ENCODE measurements at regions not wholly inside any gene's neighbourhood (a gene's known extent, or its start where the extent isn't known, plus 50 kb on each side); places are given as distances from the start of the nearest gene placed in this dataset.

- WGBS, 3 donors, result 92 to 98% (median 93%) methylated on average over 1 of the region's 1 CpG
- intact Hi-C loops (cut with DNase I), result no loop called here
- H3K27me3 ChIP-seq, result no peaks in the 10 kb centered on the region
These were observed 92.6 kb upstream of the VRK2 start for GRCh38 chr2:57954020-57954419.

GRCh38 chr2:57957238-57957637 lies 89.4 kb upstream of the VRK2 start:
- intact Hi-C loops (cut with DNase I), result no loop called here
- Histone ChIP-seq H3K9me3 (no peaks in the 10 kb centered on the region), H3K4me3 (no peak overlapping the region), H3K4me1 (ENCODE audit: insufficient read depth) (no peaks in the 10 kb centered on the region), H3K27ac (no peak overlapping the region), H3K36me3 (no peaks in the 10 kb centered on the region), H3K27me3 (no peaks in the 10 kb centered on the region)
- WGBS, 3 donors, result 86 to 90% (median 88%) methylated on average over 3 of the region's 3 CpGs
- no peak for TF ChIP-seq EP300 (IDR thresholded peaks at IDR 0.05)
- TF ChIP-seq POLR2A (IDR thresholded peaks at IDR 0.05), result no peak
- no peak for TF ChIP-seq CTCF (IDR thresholded peaks at IDR 0.05)
- no peak for DNase-seq

More at GRCh38 chr2:57954020-57954419, 92.6 kb upstream of the VRK2 start:
- H3K4me1 ChIP-seq (ENCODE audit: insufficient read depth), result no peaks in the 10 kb centered on the region
- no peak overlapping the region for H3K4me3 ChIP-seq
- TF ChIP-seq EP300 (IDR thresholded peaks at IDR 0.05) (no peak), CTCF (IDR thresholded peaks at IDR 0.05) (no peak), POLR2A (IDR thresholded peaks at IDR 0.05) (no peak)
- H3K9me3 ChIP-seq, result no peaks in the 10 kb centered on the region
- no peaks in the 10 kb centered on the region for H3K36me3 ChIP-seq
- H3K27ac ChIP-seq, result no peak overlapping the region
- DNase-seq, result no peak

- no peaks in the 10 kb centered on the region for H3K9me3 ChIP-seq
- TF ChIP-seq POLR2A (IDR thresholded peaks at IDR 0.05), result no peak
- no peak for TF ChIP-seq EP300 (IDR thresholded peaks at IDR 0.05)
- TF ChIP-seq CTCF (IDR thresholded peaks at IDR 0.05), result no peak
- H3K4me3 ChIP-seq, result no peak overlapping the region
- no peaks in the 10 kb centered on the region for H3K4me1 ChIP-seq (ENCODE audit: insufficient read depth)
- WGBS, 3 donors, result 72 to 77% (median 77%) methylated on average over 7 of the region's 7 CpGs
- no peak overlapping the region for H3K27ac ChIP-seq
- no peak for DNase-seq
- no peaks in the 10 kb centered on the region for H3K36me3 ChIP-seq
- intact Hi-C loops (cut with DNase I), result no loop called here
- no peaks in the 10 kb centered on the region for H3K27me3 ChIP-seq
These were observed 87.2 kb upstream of the VRK2 start for GRCh38 chr2:57959390-57959789.

- Histone ChIP-seq H3K9me3 (no peaks in the 10 kb centered on the region), H3K4me1 (ENCODE audit: insufficient read depth) (no peaks in the 10 kb centered on the region), H3K27ac (no peak overlapping the region), H3K27me3 (no peaks in the 10 kb centered on the region), H3K36me3 (no peaks in the 10 kb centered on the region), H3K4me3 (no peak overlapping the region)
- DNase-seq, result no peak
- 86 to 88% (median 86%) methylated on average over 3 of the region's 3 CpGs for whole genome bisulfite sequencing, 3 donors
- TF ChIP-seq EP300 (IDR thresholded peaks at IDR 0.05) (no peak), CTCF (IDR thresholded peaks at IDR 0.05) (no peak), POLR2A (IDR thresholded peaks at IDR 0.05) (no peak)
- intact Hi-C loops (cut with DNase I), result no loop called here
These were observed 83.7 kb upstream of the VRK2 start for GRCh38 chr2:57962861-57963260.

GRCh38 chr2:57965219-57965618 lies 81.4 kb upstream of the VRK2 start:
- Histone ChIP-seq H3K4me3 (no peak overlapping the region), H3K9me3 (no peaks in the 10 kb centered on the region), H3K36me3 (no peaks in the 10 kb centered on the region), H3K27ac (no peak overlapping the region), H3K27me3 (no peaks in the 10 kb centered on the region), H3K4me1 (ENCODE audit: insufficient read depth) (no peaks in the 10 kb centered on the region)
- intact Hi-C loops (cut with DNase I), result no loop called here
- WGBS, 3 donors, result 97 to 98% (median 98%) methylated on average over 1 of the region's 1 CpG
- DNase-seq, result no peak
- TF ChIP-seq EP300 (IDR thresholded peaks at IDR 0.05) (no peak), CTCF (IDR thresholded peaks at IDR 0.05) (no peak), POLR2A (IDR thresholded peaks at IDR 0.05) (no peak)

All from ovary (tissue), 7 donors.